WERI-Rb-1 (cell line): ENCODE measurements at regions not wholly inside any gene's neighbourhood (a gene's known extent, or its start where the extent isn't known, plus 50 kb on each side); places are given as distances from the start of the nearest gene placed in this dataset.

ENCODE experiments used
- DNase-seq: peaks from one replicate; pipeline ENCODE4 v3.0.0-alpha.2; 2020
- H3K27ac ChIP-seq: fragments of 250-450 bp; sonication (Bioruptor Pico); 2 replicates; pipeline ENCODE4 v1.5.1; 2020; ENCODE audit warnings: mild to moderate bottlenecking, moderate library complexity
- H3K27me3 ChIP-seq: fragments of 250-450 bp; sonication (Bioruptor Pico); 2 replicates; pipeline ENCODE4 v1.5.1; 2021; ENCODE audit warnings: mild to moderate bottlenecking, low read depth, moderate library complexity; ENCODE audit not compliant: insufficient read depth, severe bottlenecking
- H3K36me3 ChIP-seq: fragments of 250-450 bp; sonication (Bioruptor Pico); 2 replicates; pipeline ENCODE4 v1.5.1; 2020; ENCODE audit warnings: mild to moderate bottlenecking, moderate library complexity
- H3K4me3 ChIP-seq: 2 replicates; pipeline ENCODE4 v1.5.1; 2011; ENCODE audit warnings: low read depth, mild to moderate bottlenecking, control low read depth, low read length
- H3K9me3 ChIP-seq: fragments of 250-450 bp; sonication (Bioruptor Pico); 2 replicates; pipeline ENCODE4 v1.5.1; 2021; ENCODE audit warnings: mild to moderate bottlenecking, moderate library complexity; ENCODE audit not compliant: severe bottlenecking
- CTCF ChIP-seq: IDR thresholded peaks from 2 replicates; pipeline ENCODE4 v1.5.1; 2011; ENCODE audit warnings: low read depth, mild to moderate bottlenecking, control low read depth, inconsistent platforms, low read length

GRCh38 chr3:135516143-135516542, 449.4 kb upstream of the PPP2R3A start:
- peak; percentile 59 for TF ChIP-seq CTCF
- H3K36me3 ChIP-seq: no peaks in the 10 kb centered on the region
- no peak overlapping the region for H3K4me3 ChIP-seq
- H3K27ac ChIP-seq: no peak overlapping the region
- no peaks in the 10 kb centered on the region for H3K27me3 ChIP-seq
- no peaks in the 10 kb centered on the region for H3K9me3 ChIP-seq
- peak; percentile 9 for DNase-seq

- no peak for TF ChIP-seq CTCF
- Histone ChIP-seq H3K27me3 (no peaks in the 10 kb centered on the region), H3K27ac (no peak overlapping the region), H3K9me3 (no peaks in the 10 kb centered on the region), H3K36me3 (no peaks in the 10 kb centered on the region), H3K4me3 (no peak overlapping the region)
- DNase-seq: no peak
Measured at GRCh38 chr3:135528413-135529015, 437.0 kb upstream of the PPP2R3A start.

- H3K4me3 ChIP-seq: no peak overlapping the region
- no peaks in the 10 kb centered on the region for H3K27me3 ChIP-seq
- no peaks in the 10 kb centered on the region for H3K9me3 ChIP-seq
- TF ChIP-seq CTCF: no peak
- no peaks in the 10 kb centered on the region for H3K36me3 ChIP-seq
- no peak for DNase-seq
- no peak overlapping the region for H3K27ac ChIP-seq
Measured at GRCh38 chr3:135532021-135532420, 433.5 kb upstream of the PPP2R3A start.

GRCh38 chr3:135538123-135538522, 427.4 kb upstream of the PPP2R3A start:
- no peak overlapping the region for H3K27ac ChIP-seq
- no peaks in the 10 kb centered on the region for H3K27me3 ChIP-seq
- no peak overlapping the region for H3K4me3 ChIP-seq
- H3K36me3 ChIP-seq: no peaks in the 10 kb centered on the region
- TF ChIP-seq CTCF: no peak
- H3K9me3 ChIP-seq: no peaks in the 10 kb centered on the region
- no peak for DNase-seq

- H3K9me3 ChIP-seq: no peaks in the 10 kb centered on the region
- no peaks in the 10 kb centered on the region for H3K27me3 ChIP-seq
- no peak overlapping the region for H3K4me3 ChIP-seq
- no peak for DNase-seq
- TF ChIP-seq CTCF: no peak
- H3K36me3 ChIP-seq: no peaks in the 10 kb centered on the region
- H3K27ac ChIP-seq: no peak overlapping the region
Measured at GRCh38 chr3:135539351-135539750, 426.2 kb upstream of the PPP2R3A start.

- no peak for TF ChIP-seq CTCF
- Histone ChIP-seq H3K4me3 (no peak overlapping the region), H3K27me3 (no peaks in the 10 kb centered on the region), H3K27ac (no peak overlapping the region), H3K9me3 (no peaks in the 10 kb centered on the region), H3K36me3 (no peaks in the 10 kb centered on the region)
- DNase-seq: no peak
Measured at GRCh38 chr3:135539854-135540253, 425.7 kb upstream of the PPP2R3A start.
